HL-60 (cell line): ENCODE measurements at regions not wholly inside any gene's neighbourhood (a gene's known extent, or its start where the extent isn't known, plus 50 kb on each side); places are given as distances from the start of the nearest gene placed in this dataset.

Experiments
- POLR2AphosphoS5 ChIP-seq: IDR thresholded peaks from 2 replicates; pipeline ENCODE4 v1.6.1; 2012; ENCODE audit warnings: low read depth
- TF ChIP-seq, protein P1 (sequence below): IDR thresholded peaks from one replicate; pipeline ENCODE4 v1.5.1; 2011; ENCODE audit warnings: low read length, control low read depth, inconsistent platforms; ENCODE audit not compliant: insufficient read depth

DNA sequence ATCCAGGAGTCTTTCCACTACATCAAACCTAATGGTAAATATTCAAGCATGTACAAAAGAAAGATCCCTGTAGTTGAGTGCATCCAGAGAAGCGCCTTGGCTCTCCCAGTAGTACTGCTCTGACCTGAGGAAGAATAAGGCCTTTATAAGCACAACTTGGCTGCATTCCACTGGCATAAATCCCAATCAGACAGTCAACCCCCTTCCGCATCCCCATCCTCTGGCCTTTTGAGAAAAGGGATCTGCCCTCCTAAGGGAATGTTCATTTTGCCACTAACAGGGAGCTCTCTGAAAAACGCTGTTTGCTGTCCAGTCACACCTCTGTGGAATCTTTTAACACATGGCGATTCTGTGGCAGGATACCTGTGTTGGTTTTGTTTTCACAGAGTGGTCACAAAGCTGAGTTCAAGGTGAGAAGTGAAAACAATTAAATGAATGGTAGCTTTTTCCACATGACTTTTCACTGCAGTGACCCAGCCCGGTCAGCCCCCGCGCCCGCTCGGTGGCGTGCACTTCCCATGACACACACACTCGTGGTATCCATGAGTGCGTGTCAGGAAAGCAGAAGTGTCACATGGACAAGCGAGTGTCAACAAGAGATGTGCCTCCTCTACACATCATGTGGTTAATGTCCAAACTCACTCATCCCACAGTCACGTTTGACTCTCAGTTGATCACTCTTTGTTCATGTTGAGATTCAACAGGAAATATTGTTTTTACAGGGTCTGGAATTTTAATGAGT lies 112.2 kb upstream of the ENPP6 start:
- TF ChIP-seq, protein P1, sequence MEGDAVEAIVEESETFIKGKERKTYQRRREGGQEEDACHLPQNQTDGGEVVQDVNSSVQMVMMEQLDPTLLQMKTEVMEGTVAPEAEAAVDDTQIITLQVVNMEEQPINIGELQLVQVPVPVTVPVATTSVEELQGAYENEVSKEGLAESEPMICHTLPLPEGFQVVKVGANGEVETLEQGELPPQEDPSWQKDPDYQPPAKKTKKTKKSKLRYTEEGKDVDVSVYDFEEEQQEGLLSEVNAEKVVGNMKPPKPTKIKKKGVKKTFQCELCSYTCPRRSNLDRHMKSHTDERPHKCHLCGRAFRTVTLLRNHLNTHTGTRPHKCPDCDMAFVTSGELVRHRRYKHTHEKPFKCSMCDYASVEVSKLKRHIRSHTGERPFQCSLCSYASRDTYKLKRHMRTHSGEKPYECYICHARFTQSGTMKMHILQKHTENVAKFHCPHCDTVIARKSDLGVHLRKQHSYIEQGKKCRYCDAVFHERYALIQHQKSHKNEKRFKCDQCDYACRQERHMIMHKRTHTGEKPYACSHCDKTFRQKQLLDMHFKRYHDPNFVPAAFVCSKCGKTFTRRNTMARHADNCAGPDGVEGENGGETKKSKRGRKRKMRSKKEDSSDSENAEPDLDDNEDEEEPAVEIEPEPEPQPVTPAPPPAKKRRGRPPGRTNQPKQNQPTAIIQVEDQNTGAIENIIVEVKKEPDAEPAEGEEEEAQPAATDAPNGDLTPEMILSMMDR = no peak
- no peak for TF ChIP-seq POLR2AphosphoS5
